SK-N-SH treated with all-trans-retinoic acid at 6 μM for 48 hours (cell line): ENCODE measurements at regions not wholly inside any gene's neighbourhood (a gene's known extent, or its start where the extent isn't known, plus 50 kb on each side); places are given as distances from the start of the nearest gene placed in this dataset.

Experiments
- ATAC-seq: fragments of 200-7000 bp; cut with Tn5 transposase; 3 replicates; pipeline ENCODE4 v1.9.1; 2020; ENCODE audit warnings: mild to moderate bottlenecking, moderate library complexity
- ARNTL ChIP-seq: fragments of 450-650 bp; formaldehyde crosslinking; IDR thresholded peaks from 2 replicates; pipeline ENCODE4 v1.5.0; 2020; ENCODE audit warnings: low read depth, mild to moderate bottlenecking, moderate library complexity, borderline replicate concordance
- CREB5 ChIP-seq: fragments of 250-450 bp; sonication (Bioruptor Pico); IDR thresholded peaks from 2 replicates; pipeline ENCODE4 v1.5.1; 2020; ENCODE audit warnings: low read depth, mild to moderate bottlenecking, moderate library complexity
- CSDC2 ChIP-seq: fragments of 250-450 bp; sonication (Bioruptor Pico); IDR thresholded peaks from 2 replicates; pipeline ENCODE4 v1.5.0; 2020; ENCODE audit warnings: mild to moderate bottlenecking, moderate library complexity
- ESRRG ChIP-seq: fragments of 250-450 bp; sonication (Bioruptor Pico); IDR thresholded peaks from 2 replicates; pipeline ENCODE4 v1.6.1; 2021; ENCODE audit warnings: mild to moderate bottlenecking
- GLIS3 ChIP-seq: fragments of 250-450 bp; sonication (Bioruptor Pico); IDR thresholded peaks from 2 replicates; pipeline ENCODE4 v1.5.0; 2020; ENCODE audit warnings: mild to moderate bottlenecking, moderate library complexity
- ISL1 ChIP-seq: fragments of 250-450 bp; sonication (Bioruptor Pico); IDR thresholded peaks from 2 replicates; pipeline ENCODE4 v2.1.2; 2022; ENCODE audit warnings: mild to moderate bottlenecking, moderate library complexity
- OSR1 ChIP-seq: fragments of 250-450 bp; sonication (Bioruptor Pico); IDR thresholded peaks from 2 replicates; pipeline ENCODE4 v1.8.0; 2022; ENCODE audit warnings: moderate library complexity, mild to moderate bottlenecking, inconsistent platforms
- POU6F1 ChIP-seq: fragments of 250-450 bp; sonication (Bioruptor Pico); IDR thresholded peaks from 2 replicates; pipeline ENCODE4 v1.8.0; 2021; ENCODE audit warnings: low read depth, mild to moderate bottlenecking, moderate library complexity, borderline replicate concordance
- PPARA ChIP-seq: fragments of 250-450 bp; sonication (Bioruptor Pico); IDR thresholded peaks from 2 replicates; pipeline ENCODE4 v1.5.0; 2020; ENCODE audit warnings: mild to moderate bottlenecking, borderline replicate concordance
- RARB ChIP-seq: fragments of 250-450 bp; sonication (Bioruptor Pico); IDR thresholded peaks from 2 replicates; pipeline ENCODE4 v1.8.0; 2021; ENCODE audit warnings: mild to moderate bottlenecking, moderate library complexity
- TOX ChIP-seq: fragments of 250-450 bp; sonication (Bioruptor Pico); IDR thresholded peaks from 2 replicates; pipeline ENCODE4 v1.8.0; 2021; ENCODE audit warnings: mild to moderate bottlenecking, moderate library complexity, borderline replicate concordance
- TSHZ2 ChIP-seq: fragments of 250-450 bp; sonication (Bioruptor Pico); IDR thresholded peaks from 2 replicates; pipeline ENCODE4 v1.5.0; 2020; ENCODE audit warnings: mild to moderate bottlenecking, moderate library complexity
- ZC3H10 ChIP-seq: fragments of 250-450 bp; sonication (Bioruptor Pico); IDR thresholded peaks from 2 replicates; pipeline ENCODE4 v1.5.1; 2021; ENCODE audit warnings: mild to moderate bottlenecking, moderate library complexity
- ZFP3 ChIP-seq: fragments of 250-450 bp; sonication (Bioruptor Pico); IDR thresholded peaks from 2 replicates; pipeline ENCODE4 v1.5.0; 2020; ENCODE audit warnings: mild to moderate bottlenecking, moderate library complexity
- ZFP30 ChIP-seq: fragments of 450-650 bp; formaldehyde crosslinking; IDR thresholded peaks from 2 replicates; pipeline ENCODE4 v1.5.0; 2022; ENCODE audit warnings: mild to moderate bottlenecking, moderate library complexity
- ZNF565 ChIP-seq: fragments of 450-650 bp; formaldehyde crosslinking; conservative IDR thresholded peaks from 2 replicates; pipeline ENCODE4 v1.5.0; 2020; ENCODE audit warnings: low read depth, mild to moderate bottlenecking, moderate library complexity
- ZNF70 ChIP-seq: fragments of 450-650 bp; formaldehyde crosslinking; IDR thresholded peaks from 2 replicates; pipeline ENCODE4 v1.5.0; 2020; ENCODE audit warnings: mild to moderate bottlenecking, moderate library complexity
- ZNF8 ChIP-seq: fragments of 450-650 bp; formaldehyde crosslinking; IDR thresholded peaks from 2 replicates; pipeline ENCODE4 v1.5.0; 2020; ENCODE audit warnings: mild to moderate bottlenecking, moderate library complexity

GRCh38 chr3:18036450-18036815 lies 294.0 kb upstream of the TBC1D5 start:
- TF ChIP-seq ZFP3: no peak
- no peak for TF ChIP-seq GLIS3 (CRISPR knock-in tag)
- TF ChIP-seq ZNF565 (CRISPR knock-in tag): no peak
- TF ChIP-seq, all 23 proteins: peak for 0
- no peak for ATAC-seq

- TF ChIP-seq ISL1 (CRISPR knock-in tag): no peak
- no peak for TF ChIP-seq ZNF70
- TF ChIP-seq PPARA (CRISPR knock-in tag): no peak
- ATAC-seq: no peak
Measured at GRCh38 chr3:18035641-18036449, 293.4 kb upstream of the TBC1D5 start.

GRCh38 chr3:18033581-18034108 lies 291.2 kb upstream of the TBC1D5 start:
- no peak for ATAC-seq
- TF ChIP-seq ARNTL (CRISPR knock-in tag) (no peak), CSDC2 (no peak), ISL1 (CRISPR knock-in tag) (no peak), PPARA (CRISPR knock-in tag) (no peak), RARB (CRISPR knock-in tag) (no peak), ZNF70 (no peak), TOX (CRISPR knock-in tag) (no peak), ZFP3 (no peak), ZNF565 (CRISPR knock-in tag) (no peak), ZNF8 (CRISPR knock-in tag) (no peak), ZC3H10 (CRISPR knock-in tag) (no peak)
- TF ChIP-seq, all 23 proteins: peak for 0

GRCh38 chr3:18030371-18030870 lies 288.0 kb upstream of the TBC1D5 start:
- TF ChIP-seq OSR1 (CRISPR knock-in tag) (no peak), ARNTL (CRISPR knock-in tag) (no peak), TSHZ2 (CRISPR knock-in tag) (no peak), ZFP30 (CRISPR knock-in tag) (no peak), PPARA (CRISPR knock-in tag) (no peak), ZC3H10 (CRISPR knock-in tag) (no peak), ZNF8 (CRISPR knock-in tag) (no peak), ZNF70 (no peak), ISL1 (CRISPR knock-in tag) (no peak), ZNF565 (CRISPR knock-in tag) (no peak), CSDC2 (no peak), POU6F1 (CRISPR knock-in tag) (no peak), CREB5 (CRISPR knock-in tag) (no peak), GLIS3 (CRISPR knock-in tag) (no peak)
- no peak for ATAC-seq

GRCh38 chr3:18027161-18027939 lies 284.9 kb upstream of the TBC1D5 start:
- TF ChIP-seq ESRRG (CRISPR knock-in tag) (no peak), TOX (CRISPR knock-in tag) (no peak)
- ATAC-seq: no peak
